GM12892 (cell line): ENCODE measurements at regions not wholly inside any gene's neighbourhood (a gene's known extent, or its start where the extent isn't known, plus 50 kb on each side); places are given as distances from the start of the nearest gene placed in this dataset.
"Not testable (repeated sequence)": the region's sequence is repeated elsewhere in the genome, so short reads cannot be mapped to it uniquely, and the experiment has no call there.

Experiments used
- DNase-seq: peaks from one replicate; pipeline ENCODE4 v3.0.0; 2011; ENCODE audit not compliant: insufficient read length
- FAIRE-seq: peaks from 2 replicates; lab custom pipeline; 2011; peaks lifted over from hg19 to GRCh38; lab: Jason Lieb, UNC
- POLR2A ChIP-seq: IDR thresholded peaks from 2 replicates; pipeline ENCODE4 v1.6.1; 2011; ENCODE audit warnings: low read depth, low read length, control low read depth
- POLR2AphosphoS5 ChIP-seq: IDR thresholded peaks from 2 replicates; pipeline ENCODE4 v1.6.1; 2011; ENCODE audit warnings: low read depth, low read length, control low read depth
- TAF1 ChIP-seq: IDR thresholded peaks from 2 replicates; pipeline ENCODE4 v1.6.1; 2011; ENCODE audit warnings: low read depth, mild to moderate bottlenecking, control low read depth, low read length, borderline replicate concordance

DNA sequence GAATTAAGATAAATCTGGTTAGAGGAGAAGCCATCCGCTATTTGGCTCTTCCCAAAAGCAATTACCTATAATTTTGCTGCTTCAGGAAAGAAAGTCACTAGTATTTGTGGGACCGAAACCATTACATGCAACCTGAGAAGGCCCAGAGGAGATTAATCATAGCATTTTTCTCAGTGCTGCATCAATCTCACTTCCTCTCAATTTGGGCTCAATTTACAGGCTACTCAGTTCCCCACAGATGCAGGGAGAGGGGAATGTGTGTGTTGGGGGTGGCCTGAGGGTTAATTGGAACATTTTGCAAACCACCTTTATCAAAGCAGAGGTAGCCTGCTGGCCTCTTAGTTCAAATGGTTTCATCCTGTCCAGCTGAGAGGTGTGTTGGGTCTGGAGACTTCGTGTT, 394.7 kb upstream of the ASIC2 start:
- FAIRE-seq, result no peak
- no peak for TF ChIP-seq POLR2A
- no peak for TF ChIP-seq POLR2AphosphoS5
- no peak for TF ChIP-seq TAF1

DNA sequence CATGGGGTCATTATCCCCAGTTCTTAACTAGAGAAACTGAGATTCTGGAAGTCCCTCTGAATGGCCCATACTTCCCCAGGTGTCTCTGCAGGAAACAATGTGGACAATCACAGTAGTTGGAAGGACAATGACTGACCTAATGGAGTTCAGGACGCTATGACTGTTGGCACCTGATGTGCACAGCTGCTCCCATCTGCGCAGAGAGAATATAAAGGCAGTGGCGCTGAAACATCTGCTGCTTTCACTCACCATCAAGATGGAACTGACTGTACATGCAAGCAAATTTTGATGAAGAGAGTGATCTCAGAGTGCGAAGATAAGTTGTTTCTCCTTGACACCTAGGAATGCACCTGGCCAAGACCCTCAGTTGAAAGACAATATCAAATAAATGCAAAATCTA, 395.7 kb upstream of the ASIC2 start:
- no peak for TF ChIP-seq POLR2A
- no peak for TF ChIP-seq TAF1
- TF ChIP-seq POLR2AphosphoS5, result no peak
- FAIRE-seq (no peak), DNase-seq (no peak)

More for the DNA sequence above, 394.7 kb upstream of the ASIC2 start:
- no peak for DNase-seq

- no peak for TF ChIP-seq TAF1
- no peak for TF ChIP-seq POLR2A
- TF ChIP-seq POLR2AphosphoS5, result no peak
- FAIRE-seq, result no peak
- no peak for DNase-seq
Measured at GRCh38 chr17:33689725-33690124, 396.6 kb upstream of the ASIC2 start.

DNA sequence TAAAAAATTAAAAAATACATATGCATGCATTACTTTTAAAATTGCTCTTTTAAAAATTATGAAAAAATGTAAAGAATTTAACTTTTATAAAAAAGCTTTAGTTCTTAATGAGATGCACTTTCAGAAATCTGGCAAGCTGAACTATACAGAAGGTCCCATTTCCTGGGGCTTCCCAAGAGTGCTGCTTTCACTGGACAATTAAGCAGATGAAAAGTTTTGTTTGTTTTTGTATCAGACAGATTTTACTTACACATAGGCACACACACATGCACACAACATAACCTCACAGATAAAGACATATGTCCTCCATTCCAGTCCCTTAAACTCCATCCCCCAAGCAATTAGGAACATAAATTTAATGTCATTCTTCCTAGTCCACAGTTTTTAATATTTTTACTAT, 402.3 kb upstream of the ASIC2 start:
- DNase-seq (no peak), FAIRE-seq (no peak)
- TF ChIP-seq POLR2AphosphoS5 (no peak), TAF1 (no peak), POLR2A (no peak)

DNA sequence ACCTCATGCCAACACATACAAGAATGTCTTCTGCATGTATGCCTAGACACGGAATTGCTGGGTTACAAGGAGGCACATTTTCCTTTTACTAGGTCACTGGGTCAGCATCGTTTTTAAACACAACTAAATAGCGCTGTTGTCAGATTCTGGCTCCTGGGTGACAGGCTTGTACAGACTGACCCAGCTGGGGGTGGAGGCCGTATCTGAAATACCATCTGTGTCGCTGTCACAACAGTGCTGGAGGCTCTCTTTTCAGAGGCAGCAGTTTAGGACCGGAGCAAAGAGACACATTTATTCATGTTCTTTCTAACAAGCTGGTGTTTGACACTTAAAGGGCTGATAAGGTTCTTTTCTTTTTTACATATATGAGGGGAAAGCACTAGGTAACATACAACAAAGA, 403.0 kb upstream of the ASIC2 start:
- TF ChIP-seq POLR2A (no peak), POLR2AphosphoS5 (no peak), TAF1 (no peak)
- DNase-seq (no peak), FAIRE-seq (no peak)

- FAIRE-seq (no peak), DNase-seq (no peak)
Measured at GRCh38 chr17:33697557-33697956, 404.5 kb upstream of the ASIC2 start.

DNA sequence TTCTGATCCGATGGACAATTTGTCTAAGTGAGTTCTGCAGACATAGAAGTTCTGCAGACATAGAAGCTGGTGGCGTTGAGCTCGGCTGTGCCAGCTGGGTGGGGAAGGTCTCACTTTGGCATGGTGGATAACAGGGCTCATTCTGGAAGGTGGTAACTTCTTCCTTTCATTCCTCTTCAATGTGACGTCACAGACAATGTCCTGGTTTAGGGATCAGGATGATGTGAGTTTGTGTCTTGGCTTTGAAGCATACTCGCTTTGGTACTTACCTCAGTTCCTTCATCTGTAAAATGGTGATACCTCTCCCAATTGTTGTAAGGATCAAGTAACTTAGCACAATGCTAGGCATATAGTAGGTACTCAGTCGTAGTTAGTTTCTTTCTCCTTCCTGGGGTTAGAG, 408.8 kb upstream of the ASIC2 start:
- DNase-seq (no peak), FAIRE-seq (no peak)
- TF ChIP-seq POLR2A (no peak), TAF1 (no peak), POLR2AphosphoS5 (no peak)

More at GRCh38 chr17:33697557-33697956, 404.5 kb upstream of the ASIC2 start:
- TF ChIP-seq POLR2AphosphoS5, result no peak
- no peak for TF ChIP-seq POLR2A
- no peak for TF ChIP-seq TAF1

DNA sequence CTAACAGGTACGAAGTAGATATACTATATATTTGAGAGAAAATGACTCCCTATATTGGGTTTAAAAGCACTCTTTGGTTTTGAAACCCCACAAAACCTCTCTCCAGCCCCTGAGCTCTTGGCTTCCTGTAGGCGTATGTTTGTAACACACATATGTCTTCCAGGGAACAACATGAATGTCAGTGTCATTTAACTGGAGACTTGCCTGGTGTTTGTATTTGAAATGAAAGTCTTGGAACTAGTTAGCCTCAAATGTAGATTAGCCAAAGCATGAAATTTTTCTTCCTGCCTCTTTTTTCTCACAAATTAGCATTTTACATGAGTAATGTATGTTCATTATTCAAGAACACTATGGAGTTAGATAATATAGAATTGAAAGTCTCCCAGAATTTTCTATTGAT, 411.8 kb upstream of the ASIC2 start:
- TF ChIP-seq POLR2A, result no peak
- TF ChIP-seq POLR2AphosphoS5, result no peak
- TF ChIP-seq TAF1, result no peak
- FAIRE-seq (no peak), DNase-seq (no peak)

DNA sequence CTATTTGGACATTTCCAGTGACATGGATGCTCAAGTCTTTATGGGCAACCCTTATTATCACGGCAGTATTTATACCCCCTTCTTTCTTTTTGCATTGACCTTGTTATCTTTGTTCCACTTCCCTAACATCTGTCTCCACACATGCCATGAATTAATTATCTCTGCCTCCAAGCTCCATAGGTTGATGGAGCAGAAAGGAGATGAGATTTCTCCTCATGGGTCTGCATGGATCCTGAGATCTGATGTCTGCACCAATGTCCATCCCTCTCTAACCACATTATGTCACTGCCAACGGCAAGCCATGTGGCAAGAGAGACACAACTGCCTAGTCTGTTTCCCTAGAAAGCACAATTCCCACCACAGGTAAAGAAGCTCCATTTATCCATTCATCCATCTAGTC, 416.8 kb upstream of the ASIC2 start:
- no peak for TF ChIP-seq POLR2AphosphoS5
- TF ChIP-seq POLR2A, result no peak
- TF ChIP-seq TAF1, result no peak
- no peak for DNase-seq
- no peak for FAIRE-seq

- TF ChIP-seq POLR2AphosphoS5, result no peak
- TF ChIP-seq TAF1, result no peak
- TF ChIP-seq POLR2A, result no peak
- DNase-seq, result no peak
- FAIRE-seq, result no peak
Measured at GRCh38 chr17:33712120-33712519, 419.0 kb upstream of the ASIC2 start.

GRCh38 chr17:33716957-33717356, 423.9 kb upstream of the ASIC2 start:
- no peak for DNase-seq
- no peak for FAIRE-seq
- TF ChIP-seq POLR2AphosphoS5, result no peak

DNA sequence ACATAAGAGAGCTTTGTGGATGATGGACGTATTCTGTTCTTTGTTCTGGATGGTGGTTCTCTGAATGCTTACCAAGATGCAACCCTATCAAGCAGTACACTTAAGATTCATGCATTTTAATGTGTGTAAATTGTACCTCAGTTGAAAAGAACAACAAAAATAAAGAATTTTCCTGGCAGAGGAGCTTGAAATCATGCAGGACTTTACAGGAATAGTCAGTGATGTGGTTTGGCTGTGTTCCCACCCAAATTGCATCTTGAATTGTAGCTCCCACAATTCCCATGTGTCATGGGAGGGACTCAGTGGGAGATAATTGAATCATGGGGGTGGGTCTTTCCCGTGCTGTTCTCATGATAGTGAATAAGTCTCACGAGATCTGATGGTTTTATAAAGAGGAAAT, 430.6 kb upstream of the ASIC2 start:
- not testable (repeated sequence) for FAIRE-seq, DNase-seq

DNA sequence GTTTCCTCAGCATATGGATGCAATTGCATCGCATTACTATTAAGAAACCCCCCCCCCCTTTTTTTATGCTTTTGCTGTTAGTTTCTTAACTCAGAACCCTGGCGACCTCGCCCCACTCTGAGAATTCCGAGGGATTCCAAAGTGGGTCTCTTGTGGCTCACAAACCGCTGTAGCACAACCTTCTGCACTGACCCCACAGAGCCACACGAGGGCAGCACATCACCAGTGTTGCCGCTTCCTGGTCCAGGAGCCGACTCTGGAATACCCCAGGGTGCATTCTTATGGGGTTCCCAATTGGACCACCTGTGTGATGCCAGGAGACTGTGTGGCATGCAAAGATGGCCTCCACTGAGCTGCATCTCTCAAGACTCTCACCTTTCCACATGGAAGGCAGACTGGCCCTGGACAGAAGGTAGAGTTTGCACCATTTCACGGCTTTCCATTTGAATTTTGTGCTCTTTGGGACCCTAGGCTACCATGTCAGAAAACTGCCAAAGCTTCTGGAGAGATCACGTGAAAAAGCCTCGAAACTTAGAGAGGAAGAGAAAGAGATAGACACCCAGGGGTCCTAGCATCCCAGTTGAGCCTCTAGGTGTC, 432.7 kb upstream of the ASIC2 start:
- TF ChIP-seq POLR2AphosphoS5 (no peak), POLR2A (no peak), TAF1 (no peak)
- peak; percentile 80 for FAIRE-seq
- peak; percentile 16 for DNase-seq
